Stimulated activated CD4-positive, alpha-beta T cell treated with anti-CD3 and anti-CD28 coated beads, Interleukin-4, amount 100 ng/mL, for 1 hour (primary cell): ENCODE measurements at regions not wholly inside any gene's neighbourhood (a gene's known extent, or its start where the extent isn't known, plus 50 kb on each side); places are given as distances from the start of the nearest gene placed in this dataset.

ENCODE experiments used
- DNase-seq: peaks from one replicate; pipeline ENCODE4 v3.0.0-alpha.2; 2020

DNA sequence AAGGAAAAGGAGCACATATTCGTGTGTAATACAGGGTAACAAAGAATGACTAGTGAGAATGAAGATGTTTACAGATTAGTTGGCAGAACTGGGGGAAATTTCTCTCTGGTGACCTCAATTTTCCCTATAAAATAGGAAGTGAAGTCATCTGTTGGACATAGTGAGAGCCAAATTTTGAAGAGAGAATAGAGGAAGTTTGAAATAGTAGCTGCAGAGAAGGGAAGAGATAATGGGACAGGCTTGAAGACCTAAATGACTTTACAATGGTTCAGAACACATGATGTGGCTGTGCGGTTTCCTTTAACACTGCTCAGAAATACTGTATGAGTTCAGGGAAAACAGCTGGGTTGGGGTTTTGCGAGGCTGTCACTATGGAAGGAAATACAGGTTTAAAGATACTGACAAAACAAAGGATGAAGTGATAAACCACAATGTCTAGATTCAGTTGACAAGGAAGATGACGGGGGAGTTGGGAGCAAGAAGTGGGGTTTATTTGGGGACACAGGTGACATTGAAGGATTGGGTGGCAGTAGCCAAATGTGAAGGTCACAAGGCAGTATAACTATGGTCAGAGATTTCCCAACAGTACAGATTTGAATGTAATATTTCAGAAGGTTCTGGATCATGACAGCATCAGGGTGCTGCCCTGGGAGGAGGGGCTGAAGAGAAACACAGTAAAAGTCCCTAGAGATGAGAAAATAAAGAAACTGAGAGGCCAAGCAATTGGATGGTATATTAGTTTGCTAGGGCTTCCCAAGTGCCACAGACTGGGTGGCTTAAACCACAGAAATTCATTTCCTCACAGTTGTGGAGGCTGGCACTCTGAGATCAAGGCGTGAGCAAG, 82.6 kb upstream of the TANK start:
- DNase-seq: peak; percentile 40

DNA sequence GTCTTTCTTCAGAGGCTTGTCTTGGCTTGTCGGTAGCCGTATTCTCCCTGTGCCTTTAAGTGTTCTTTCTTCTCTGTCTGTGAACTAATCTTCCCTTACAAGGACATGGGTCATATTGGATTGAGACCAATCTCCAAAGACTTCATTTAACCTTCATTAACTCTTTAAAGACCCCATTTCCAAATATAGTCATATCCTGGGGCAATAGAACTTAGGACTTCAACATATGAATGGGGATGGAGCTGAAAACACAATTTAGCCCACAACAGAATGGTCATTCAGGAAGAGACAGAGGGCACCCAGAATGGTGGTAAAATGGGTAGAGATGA, 82.1 kb upstream of the TANK start:
- no peak for DNase-seq

DNA sequence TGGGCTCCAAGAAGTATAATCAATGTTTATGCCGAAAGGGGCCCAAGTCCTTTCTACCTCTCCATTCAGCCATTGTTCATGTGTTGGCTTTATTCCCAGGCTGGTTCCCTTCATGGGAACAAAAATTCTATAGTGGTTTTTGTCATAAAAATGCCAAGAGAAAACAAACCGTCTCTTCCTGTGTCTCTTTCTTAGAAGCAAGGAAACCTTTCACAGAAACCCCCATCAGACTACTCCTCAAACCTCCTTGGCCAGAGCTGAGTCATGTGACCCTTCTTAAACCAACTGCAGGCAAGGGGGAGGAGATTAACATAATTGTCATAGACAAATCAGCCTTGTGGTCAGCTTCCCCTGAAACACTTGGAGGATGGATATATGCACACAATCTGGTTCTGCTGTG, 75.1 kb upstream of the TANK start:
- no peak for DNase-seq

DNA sequence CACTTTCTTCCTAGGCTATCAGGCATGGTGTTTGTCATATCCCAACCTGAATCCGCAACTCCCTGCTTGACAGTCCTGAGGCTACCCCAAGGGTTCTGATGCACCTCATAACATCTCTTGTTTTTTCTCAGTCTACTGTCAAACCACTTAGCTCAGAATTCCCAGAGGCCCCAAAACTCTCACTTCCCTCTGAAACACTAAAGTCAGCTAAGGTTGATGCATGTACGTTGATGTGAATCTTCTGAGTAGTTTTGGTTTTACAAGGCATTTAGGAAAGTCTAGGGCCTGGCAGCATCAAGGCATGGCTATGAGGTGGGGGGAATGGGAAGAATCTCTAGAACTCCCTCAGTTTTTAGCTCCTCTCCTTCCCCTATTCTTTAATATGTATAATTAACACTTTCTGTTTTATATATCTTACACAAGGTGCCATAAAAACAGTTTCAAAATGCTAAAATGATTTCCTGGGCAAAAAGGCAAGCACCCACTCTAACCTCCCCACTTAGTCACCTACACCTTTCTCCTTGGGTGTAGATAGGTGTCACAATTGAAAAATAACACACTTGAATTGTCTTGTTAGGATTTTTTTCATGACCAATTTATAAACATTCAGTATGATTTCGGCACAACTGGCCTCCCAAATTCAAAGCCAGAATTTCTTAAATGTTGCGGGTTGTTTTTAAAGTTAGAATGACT, 71.4 kb upstream of the TANK start:
- DNase-seq: no peak

DNA sequence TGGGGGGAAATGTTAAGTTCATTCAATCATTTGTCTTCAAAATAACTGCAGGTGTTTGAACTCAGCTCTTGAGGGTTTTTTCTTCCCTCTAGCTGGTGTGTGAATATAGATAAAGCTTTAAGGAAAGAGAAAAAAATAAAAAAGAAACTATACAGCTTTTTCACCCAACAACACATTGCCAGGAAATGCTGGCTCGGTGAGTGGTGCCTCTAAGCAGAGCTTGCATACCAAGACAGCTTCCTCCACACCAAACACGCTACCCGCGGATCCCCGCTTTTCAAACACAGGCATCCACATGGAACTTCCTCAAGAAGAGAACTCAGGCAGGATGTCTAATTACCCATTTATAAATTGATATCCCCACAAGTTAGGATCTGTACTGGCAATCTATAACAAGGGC, 69.8 kb upstream of the TANK start:
- peak; percentile 18 for DNase-seq

DNA sequence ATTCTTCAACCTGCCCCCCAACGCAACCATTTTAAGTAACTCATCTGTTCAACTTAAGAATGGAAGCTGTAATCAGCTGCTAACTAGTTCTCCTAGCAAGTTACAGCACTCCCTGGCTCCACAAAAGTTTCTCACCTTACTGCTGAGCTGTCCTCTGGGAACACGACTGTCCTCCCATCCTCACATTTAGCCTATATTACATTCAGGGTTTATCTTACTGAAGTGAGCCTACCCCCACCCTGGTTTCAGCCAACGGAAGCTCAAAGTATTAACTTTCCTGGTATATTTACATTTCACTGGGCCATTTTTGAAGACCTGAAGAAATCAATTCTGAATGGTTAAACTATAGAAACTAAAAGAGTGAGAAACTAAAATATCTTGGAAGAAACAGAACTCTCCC, 64.9 kb upstream of the TANK start:
- no peak for DNase-seq

DNA sequence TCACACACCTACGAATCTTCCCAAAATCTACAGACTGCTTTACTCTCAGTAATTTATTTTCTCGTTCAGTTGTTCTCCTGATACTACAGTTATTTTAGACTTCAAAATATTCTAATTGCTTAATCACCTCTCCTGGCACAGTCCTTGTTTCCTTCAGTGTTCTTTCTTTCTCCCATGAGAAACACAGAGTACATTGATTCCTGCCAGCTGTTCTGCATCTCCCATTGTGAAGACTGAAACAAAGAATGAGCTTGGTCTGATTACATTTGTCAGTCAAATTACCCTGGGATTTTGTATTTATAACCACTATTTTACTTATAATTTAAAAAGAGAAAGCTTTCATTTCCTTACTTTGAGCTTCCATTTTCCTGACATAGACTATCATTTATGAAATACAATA, 63.9 kb upstream of the TANK start:
- no peak for DNase-seq

DNA sequence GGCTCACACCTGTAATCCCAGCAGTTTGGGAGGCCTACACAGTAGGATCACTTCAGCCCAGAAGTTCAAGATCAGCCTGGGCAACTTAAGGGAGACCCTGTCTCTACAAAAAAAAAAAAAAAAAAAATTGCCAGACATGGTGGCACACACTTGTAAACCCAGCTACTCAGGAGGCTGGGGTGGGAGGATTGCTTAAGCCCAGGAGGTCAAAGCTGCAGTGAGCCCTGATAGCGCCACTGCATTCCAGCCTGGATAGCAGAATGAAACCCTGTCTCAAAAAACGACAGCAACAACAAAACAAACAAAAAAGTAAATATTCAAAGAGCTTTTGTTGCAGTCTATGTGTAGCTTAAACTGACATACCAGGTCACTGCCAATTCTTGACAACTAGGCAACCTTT, 63.1 kb upstream of the TANK start:
- no peak for DNase-seq

DNA sequence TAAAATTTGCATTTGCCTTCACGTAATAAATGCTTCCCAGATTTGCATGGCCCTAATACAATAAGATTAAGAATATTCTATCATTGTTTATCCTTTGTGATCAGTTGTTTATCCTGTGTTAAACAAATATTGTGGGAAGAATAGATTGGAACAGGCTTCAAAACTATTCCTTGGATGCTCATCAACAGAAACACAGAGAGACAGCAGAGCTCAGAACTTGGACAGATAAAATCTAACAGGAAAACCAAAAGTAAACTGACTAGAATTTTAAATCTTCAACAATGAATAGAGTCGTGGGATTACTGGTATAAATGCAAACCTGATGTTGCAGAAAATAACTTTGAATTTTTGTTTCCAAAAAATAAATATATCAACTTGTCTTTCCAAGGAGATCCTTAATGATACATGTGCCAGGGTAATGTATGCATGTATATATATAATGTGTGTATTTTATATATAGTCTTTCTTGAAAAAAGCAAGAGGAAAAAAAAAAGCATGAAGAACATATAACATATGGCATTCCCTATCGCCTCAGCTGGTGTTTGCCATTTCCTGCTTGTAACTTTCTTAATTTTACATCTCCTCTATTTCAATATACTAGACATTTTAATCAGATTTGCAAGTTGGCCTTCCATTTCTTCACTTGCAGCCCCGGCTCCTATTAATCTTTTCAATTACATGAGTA, 59.9 kb upstream of the TANK start:
- DNase-seq: no peak

DNA sequence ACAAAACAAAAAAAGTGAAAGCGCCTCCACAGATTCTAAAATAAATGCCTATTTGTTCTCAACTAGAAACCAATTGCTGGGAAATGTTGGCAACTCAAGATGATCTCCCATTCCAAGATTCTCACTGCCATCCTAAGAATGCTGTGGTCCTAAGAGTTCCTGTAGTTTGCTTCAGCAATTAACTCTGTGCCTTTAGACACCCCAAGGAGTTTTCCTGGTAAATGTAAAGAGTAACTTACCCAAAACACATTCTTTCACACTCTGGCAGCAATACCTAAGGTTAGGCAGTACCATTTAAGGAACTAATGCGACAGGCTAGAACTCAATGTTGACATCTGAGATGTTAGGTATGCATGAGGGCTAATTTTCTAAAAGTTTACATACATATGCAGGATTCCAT, 58.8 kb upstream of the TANK start:
- no peak for DNase-seq

DNA sequence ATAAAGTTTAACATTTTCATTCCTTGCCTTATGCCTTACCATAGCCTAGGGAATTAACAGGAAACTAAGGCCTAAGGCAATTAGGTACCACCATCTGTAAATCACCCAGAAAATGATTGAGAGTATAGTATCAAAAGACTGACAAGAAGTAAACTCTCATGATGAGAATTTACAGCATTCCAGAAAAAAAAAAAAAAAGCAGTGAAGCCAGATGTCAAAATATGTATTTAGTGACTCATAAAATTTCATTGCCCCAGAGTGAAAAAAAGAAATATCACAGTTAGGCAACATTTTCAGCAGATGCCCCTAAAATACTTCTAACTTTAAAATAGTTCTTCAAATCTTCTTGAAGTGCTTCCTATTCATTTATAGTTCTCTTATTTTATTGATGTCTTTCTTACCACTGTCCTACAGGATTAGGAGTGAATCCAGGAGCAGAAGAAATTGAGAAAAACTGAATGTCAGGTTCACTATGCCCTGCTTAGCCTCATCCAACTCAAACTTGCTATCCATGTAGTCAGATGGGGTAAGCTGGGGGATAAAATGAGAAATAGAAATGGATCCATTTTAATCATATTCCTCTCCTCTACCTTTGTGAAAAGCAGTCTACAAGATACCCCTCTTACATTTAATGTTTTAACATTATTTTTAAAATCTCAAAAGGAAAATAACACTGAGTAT, 57.3 kb upstream of the TANK start:
- DNase-seq: no peak

DNA sequence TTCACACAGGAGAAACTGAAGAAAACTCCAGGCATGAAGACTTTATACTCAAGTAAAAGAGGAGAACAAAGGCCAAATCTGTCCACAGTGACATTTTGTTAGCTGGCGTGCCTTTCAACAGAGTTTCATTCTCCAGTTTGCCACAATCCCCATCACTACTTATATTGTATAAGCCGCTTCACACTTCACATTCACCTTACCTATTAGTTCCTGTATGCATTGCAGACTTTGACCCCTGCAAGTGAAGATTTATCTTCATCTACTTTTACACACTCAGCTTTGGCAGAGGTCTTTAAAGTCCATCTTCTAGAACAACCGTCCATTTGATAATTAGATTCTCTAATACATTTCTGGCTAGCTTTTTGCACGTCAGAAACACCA, 56.8 kb upstream of the TANK start:
- no peak for DNase-seq

DNA sequence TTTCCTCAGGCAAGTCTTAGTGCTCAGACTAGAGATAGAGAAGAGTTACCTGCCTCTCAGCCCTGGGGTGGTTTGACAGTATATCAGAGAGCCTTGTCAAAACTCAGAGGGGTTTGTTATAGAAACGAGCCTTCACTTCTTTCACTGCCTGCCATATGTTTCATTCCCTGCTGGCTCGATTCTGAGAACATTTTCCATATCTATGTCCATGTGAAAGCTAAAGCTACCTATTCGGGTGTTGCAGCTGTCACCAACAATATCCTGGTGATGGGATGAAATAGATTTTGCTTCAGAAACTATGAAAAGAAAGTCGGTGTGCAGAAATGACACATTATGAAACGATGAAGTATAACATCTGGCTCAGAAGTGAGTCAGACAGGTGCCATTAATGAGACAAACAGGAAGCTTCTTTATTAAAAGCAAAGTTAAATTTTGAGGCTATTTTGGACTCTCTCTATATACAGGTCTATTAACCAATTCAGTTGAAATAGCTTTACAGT, 56.1 kb upstream of the TANK start:
- no peak for DNase-seq

DNA sequence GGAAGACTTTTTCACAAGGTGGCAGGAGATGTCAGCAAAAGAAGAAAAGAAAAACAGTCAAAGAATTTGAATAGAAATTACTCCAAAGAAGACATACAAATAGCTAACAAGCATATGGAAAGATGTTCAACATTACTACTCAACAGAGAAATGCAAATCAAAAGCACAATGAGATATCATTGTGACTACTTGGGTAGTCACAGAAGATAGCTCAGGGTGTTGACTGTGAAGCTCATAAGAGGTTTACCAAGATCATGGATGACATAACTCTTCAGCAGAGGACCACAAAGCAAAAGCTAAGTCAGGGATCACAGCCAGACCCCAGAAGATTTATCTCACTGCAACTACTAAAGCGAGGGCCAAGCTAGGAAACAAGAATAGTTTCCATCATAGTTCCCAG, 53.0 kb upstream of the TANK start:
- DNase-seq: no peak
